ENCODE measurements at regions not wholly inside any gene's neighbourhood (a gene's known extent, or its start where the extent isn't known, plus 50 kb on each side); places are given as distances from the start of the nearest gene placed in this dataset.

DNA sequence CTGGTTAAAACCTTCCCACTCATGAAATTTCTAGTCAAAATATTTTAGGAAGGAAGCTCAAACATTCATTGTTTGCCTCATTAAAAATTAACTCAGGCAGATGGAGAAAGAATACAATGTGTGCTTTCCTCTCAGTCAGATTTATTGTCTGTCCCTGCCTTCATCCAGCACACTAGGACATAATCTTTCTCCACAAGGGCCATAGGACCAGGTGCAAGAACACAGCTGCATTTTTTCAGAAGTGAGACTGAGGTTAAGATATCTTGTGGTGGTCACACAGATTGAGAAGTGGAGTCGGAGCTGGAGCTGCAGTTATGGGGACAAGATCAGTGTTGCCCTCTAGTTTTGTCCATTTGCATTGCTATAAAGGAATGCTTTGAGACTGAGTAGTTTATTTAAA lies 666.3 kb downstream of the CCSER2 start (continued):
- no peak for TF ChIP-seq ZNF341 (tag by site-specific recombination; IDR thresholded peaks at IDR 0.05; ENCODE audit: low read depth)
- no peak for TF ChIP-seq ZNF19 (tag by site-specific recombination; IDR thresholded peaks at IDR 0.05; ENCODE audit: low read depth)
- no peak for TF ChIP-seq ZNF830 (tag by site-specific recombination; IDR thresholded peaks at IDR 0.05; ENCODE audit: low read depth)
- TF ChIP-seq ZNF324 (tag by site-specific recombination; IDR thresholded peaks at IDR 0.05), result no peak
- TF ChIP-seq ZNF202 (tag by site-specific recombination; IDR thresholded peaks at IDR 0.05; ENCODE audit: borderline replicate concordance), result no peak
- no peak for TF ChIP-seq ZNF114 (tag by site-specific recombination; IDR thresholded peaks at IDR 0.05)
- no peak for TF ChIP-seq ZEB2 (tag by site-specific recombination; IDR thresholded peaks at IDR 0.05)
- TF ChIP-seq ZNF24 (tag by site-specific recombination; IDR thresholded peaks at IDR 0.05), result no peak
- TF ChIP-seq PRDM4 (tag by site-specific recombination; IDR thresholded peaks at IDR 0.05), result no peak

- Histone ChIP-seq H3K9me3 (ENCODE audit: control insufficient read depth, insufficient read depth, low read depth, low read length) (no peaks in the 10 kb centered on the region), H3K4me3 (ENCODE audit: low read depth, low read length) (no peak overlapping the region), H3K36me3 (ENCODE audit: control insufficient read depth in 2 of 2, insufficient read depth in 1 of 2, low read length in 2 of 2) (no peaks in the 10 kb centered on the region), H3K27ac (ENCODE audit: extremely low read depth, low read depth, low read length) (no peak overlapping the region), H3K4me1 (ENCODE audit: control insufficient read depth, insufficient read depth, low read length) (no peaks in the 10 kb centered on the region; the same call in 1 of the 2 replicates)
- TF ChIP-seq KLF16 (tag by site-specific recombination; IDR thresholded peaks at IDR 0.05), result peak; percentile 39; the same call in 1 of the 2 replicates
- no peak for TF ChIP-seq ZNF433 (tag by site-specific recombination; IDR thresholded peaks at IDR 0.05; ENCODE audit: low read depth)
- TF ChIP-seq GLIS1 (tag by site-specific recombination; IDR thresholded peaks at IDR 0.05), result peak; percentile 35; the same call in 1 of the 2 replicates
- TF ChIP-seq, protein P1, sequence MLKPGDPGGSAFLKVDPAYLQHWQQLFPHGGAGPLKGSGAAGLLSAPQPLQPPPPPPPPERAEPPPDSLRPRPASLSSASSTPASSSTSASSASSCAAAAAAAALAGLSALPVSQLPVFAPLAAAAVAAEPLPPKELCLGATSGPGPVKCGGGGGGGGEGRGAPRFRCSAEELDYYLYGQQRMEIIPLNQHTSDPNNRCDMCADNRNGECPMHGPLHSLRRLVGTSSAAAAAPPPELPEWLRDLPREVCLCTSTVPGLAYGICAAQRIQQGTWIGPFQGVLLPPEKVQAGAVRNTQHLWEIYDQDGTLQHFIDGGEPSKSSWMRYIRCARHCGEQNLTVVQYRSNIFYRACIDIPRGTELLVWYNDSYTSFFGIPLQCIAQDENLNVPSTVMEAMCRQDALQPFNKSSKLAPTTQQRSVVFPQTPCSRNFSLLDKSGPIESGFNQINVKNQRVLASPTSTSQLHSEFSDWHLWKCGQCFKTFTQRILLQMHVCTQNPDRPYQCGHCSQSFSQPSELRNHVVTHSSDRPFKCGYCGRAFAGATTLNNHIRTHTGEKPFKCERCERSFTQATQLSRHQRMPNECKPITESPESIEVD (tag by site-specific recombination; IDR thresholded peaks at IDR 0.05), result peak; percentile 49; the same call in 1 of the 2 replicates
- peak; percentile 67 for TF ChIP-seq FEZF1 (tag by site-specific recombination; IDR thresholded peaks at IDR 0.05)
- TF ChIP-seq ZNF624 (tag by site-specific recombination; IDR thresholded peaks at IDR 0.05), result no peak
- POLR2A ChIA-PET, result interaction anchor here (0.6 kb wide), 1 partner anchor 15 kb away, joined by 3 read pairs; no protein-coding TSS in a partner anchor
- CTCF ChIA-PET, result no interaction called here
Measured at GRCh38 chr10:84996580-84996979, 668.2 kb downstream of the CCSER2 start.

DNA sequence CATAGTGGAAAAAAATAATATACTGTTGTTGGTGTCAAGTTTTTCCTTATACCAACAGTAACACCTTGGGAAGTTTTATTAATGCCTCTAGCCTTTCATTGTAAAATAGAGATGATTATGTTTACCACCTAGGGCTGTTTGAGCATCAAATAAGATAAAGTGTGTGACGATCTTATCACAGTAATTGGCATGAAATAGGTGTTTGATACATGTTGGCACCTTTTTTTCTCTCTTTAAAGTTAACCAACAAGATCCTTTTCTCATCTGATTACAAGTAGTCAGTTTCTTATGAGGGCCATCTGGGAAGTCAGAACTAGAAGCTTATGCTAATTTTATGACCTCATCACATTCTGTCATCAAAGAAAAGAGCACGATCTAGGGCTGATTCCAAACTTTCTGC lies 669.5 kb downstream of the CCSER2 start:
- TF ChIP-seq ZNF174 (tag by site-specific recombination; IDR thresholded peaks at IDR 0.05), result no peak
- no peak for TF ChIP-seq GLIS1 (tag by site-specific recombination; IDR thresholded peaks at IDR 0.05)
- TF ChIP-seq ATF2 (tag by site-specific recombination; IDR thresholded peaks at IDR 0.05; ENCODE audit: low read depth), result 0 out of 2 replicates have a peak, but pooled peaks have one; percentile 29
- no peak for TF ChIP-seq ZNF549 (tag by site-specific recombination; IDR thresholded peaks at IDR 0.05)
- Histone ChIP-seq H3K4me3 (ENCODE audit: low read depth, low read length) (no peak overlapping the region), H3K4me1 (ENCODE audit: control insufficient read depth, insufficient read depth, low read length) (no peaks in the 10 kb centered on the region; the same call in 1 of the 2 replicates), H3K27ac (ENCODE audit: extremely low read depth, low read depth, low read length) (no peak overlapping the region), H3K36me3 (ENCODE audit: control insufficient read depth in 2 of 2, insufficient read depth in 1 of 2, low read length in 2 of 2) (no peaks in the 10 kb centered on the region), H3K9me3 (ENCODE audit: control insufficient read depth, insufficient read depth, low read depth, low read length) (no peaks in the 10 kb centered on the region)
- CTCF ChIA-PET, result no interaction called here
- POLR2A ChIA-PET, result no interaction called here
